Natural killer cell (primary cell): ENCODE measurements at regions not wholly inside any gene's neighbourhood (a gene's known extent, or its start where the extent isn't known, plus 50 kb on each side); places are given as distances from the start of the nearest gene placed in this dataset.

Source experiments
- ATAC-seq, 3 donors: fragments of 150-1000 bp in 2 of 3; fragments of 200-7000 bp in 1 of 3; cut with Tn5 transposase; 1 replicate in 1 of 3; 2 replicates in 2 of 3; pipeline ENCODE4 v1.10.0; 2021; ENCODE audit warnings: mild to moderate bottlenecking in 2 of 3, moderate library complexity in 2 of 3
- DNase-seq, 2 donors: peaks; one replicate each; pipeline versions ENCODE4 v3.0.0 to v3.0.0-alpha.2; 2013 to 2021; ENCODE audit warnings: mixed read lengths in 1 of 2
- H3K27ac ChIP-seq: one replicate; pipeline ENCODE4 v1.5.1; 2013; ENCODE audit warnings: mild to moderate bottlenecking, low read length
- H3K27me3 ChIP-seq: one replicate; pipeline ENCODE4 v1.6.1; 2013; ENCODE audit warnings: low read length; ENCODE audit not compliant: control insufficient read depth, insufficient read depth
- H3K36me3 ChIP-seq: one replicate; pipeline ENCODE4 v1.6.1; 2013; ENCODE audit warnings: low read length; ENCODE audit not compliant: control insufficient read depth, insufficient read depth
- H3K4me1 ChIP-seq: one replicate; pipeline ENCODE4 v1.6.1; 2013; ENCODE audit warnings: low read length; ENCODE audit not compliant: control insufficient read depth, insufficient read depth
- H3K4me3 ChIP-seq: one replicate; pipeline ENCODE4 v1.5.1; 2013; ENCODE audit warnings: low read length
- H3K9me3 ChIP-seq: one replicate; pipeline ENCODE4 v1.6.1; 2013; ENCODE audit warnings: low read length; ENCODE audit not compliant: control insufficient read depth, insufficient read depth
- H3K27ac Mint-ChIP-seq, 2 donors: one replicate each; pipeline ENCODE4 v1.8.0; 2022; ENCODE audit warnings: mild to moderate bottlenecking in 2 of 2, mixed read lengths in 2 of 2, moderate library complexity in 1 of 2
- H3K27me3 Mint-ChIP-seq, 2 donors: one replicate each; pipeline ENCODE4 v1.8.0; 2022; ENCODE audit warnings: low read depth in 2 of 2, mixed read lengths in 2 of 2
- H3K36me3 Mint-ChIP-seq: one replicate; pipeline ENCODE4 v1.8.0; 2022; ENCODE audit warnings: mixed read lengths
- H3K4me1 Mint-ChIP-seq, 2 donors: one replicate each; pipeline ENCODE4 v1.8.0; 2022; ENCODE audit warnings: mixed read lengths in 2 of 2
- H3K4me3 Mint-ChIP-seq: one replicate; pipeline ENCODE4 v1.8.0; 2022; ENCODE audit warnings: mild to moderate bottlenecking, moderate library complexity, mixed read lengths
- H3K9me3 Mint-ChIP-seq, 2 donors: one replicate each; pipeline ENCODE4 v1.8.0; 2022; ENCODE audit warnings: mixed read lengths in 2 of 2
- WGBS: methylation state at CpG from one replicate; pipeline ENCODE4 v1.1.7; 2013; ENCODE audit warnings: missing lambda C conversion rate; ENCODE audit not compliant: insufficient coverage; 5-methylcytosine and 5-hydroxymethylcytosine counted together
- intact Hi-C: fragments of 100-400 bp; cut with micrococcal nuclease; formaldehyde crosslinking; loops from one replicate; pipeline ENCODE4 v1.14.2; 2022
- TF ChIP-seq, protein P1 (sequence below): fragments of 200-600 bp; IDR thresholded peaks from one replicate; pipeline ENCODE4 v1.8.0; 2022; ENCODE audit warnings: antibody characterized with exemption

DNA sequence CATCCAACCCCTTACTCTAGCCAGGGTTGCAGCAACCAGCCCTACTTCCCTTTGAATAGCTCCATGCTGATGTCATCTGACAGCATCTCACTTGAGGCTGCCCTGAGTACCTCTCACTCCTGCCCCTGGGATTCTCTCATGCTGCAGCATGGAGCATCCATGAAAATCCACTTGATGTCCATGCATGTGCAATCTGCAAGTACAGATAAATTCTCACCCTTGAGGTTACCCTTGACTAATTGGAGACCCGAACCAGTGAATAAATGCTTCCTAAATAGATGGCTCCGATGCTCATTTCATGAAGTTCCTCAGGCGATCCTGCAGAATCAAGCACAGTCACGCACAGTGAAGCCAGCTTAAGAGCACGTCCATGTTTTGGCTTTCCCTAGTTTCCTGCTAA, 298.3 kb downstream of the RBM43 start:
- intact Hi-C loops: no loop called here

DNA sequence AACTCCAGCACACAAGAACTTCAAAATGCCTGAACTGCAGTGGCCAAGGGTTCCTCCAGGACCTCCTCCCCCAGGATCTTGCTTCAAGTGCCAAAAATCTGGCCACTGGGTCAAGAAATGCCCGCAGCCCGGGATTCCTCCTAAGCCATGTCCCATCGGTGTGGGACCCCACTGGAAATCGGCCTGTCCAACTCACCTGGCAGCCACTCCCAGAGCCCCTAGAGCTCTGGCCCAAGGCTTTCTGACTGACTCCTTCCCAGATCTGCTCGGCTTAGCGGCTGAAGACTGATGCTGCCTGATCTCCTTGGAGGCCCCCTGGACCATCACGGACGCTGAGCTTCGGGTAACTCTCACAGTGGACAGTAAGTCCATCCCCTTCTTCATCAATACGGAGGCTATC, 306.4 kb downstream of the RBM43 start:
- Mint-ChIP-seq H3K36me3 (no peaks in the 10 kb centered on the region), H3K4me3 (no peak overlapping the region), H3K4me1 (no peaks in the 10 kb centered on the region), H3K27ac (no peak overlapping the region), H3K9me3 (peaks cover 10 to 15% of the 10 kb centered on the region in 2 donors), H3K27me3 (no peaks in the 10 kb centered on the region)
- Histone ChIP-seq H3K4me3 (no peak overlapping the region), H3K27ac (no peak overlapping the region), H3K9me3 (peaks cover 2% of the 10 kb centered on the region), H3K27me3 (no peaks in the 10 kb centered on the region), H3K4me1 (no peaks in the 10 kb centered on the region), H3K36me3 (no peaks in the 10 kb centered on the region)
- WGBS: 91% methylated on average over 10 of the region's 10 CpGs
- intact Hi-C loops: no loop called here
- no peak for DNase-seq
- ATAC-seq: no peak
- TF ChIP-seq, protein P1, sequence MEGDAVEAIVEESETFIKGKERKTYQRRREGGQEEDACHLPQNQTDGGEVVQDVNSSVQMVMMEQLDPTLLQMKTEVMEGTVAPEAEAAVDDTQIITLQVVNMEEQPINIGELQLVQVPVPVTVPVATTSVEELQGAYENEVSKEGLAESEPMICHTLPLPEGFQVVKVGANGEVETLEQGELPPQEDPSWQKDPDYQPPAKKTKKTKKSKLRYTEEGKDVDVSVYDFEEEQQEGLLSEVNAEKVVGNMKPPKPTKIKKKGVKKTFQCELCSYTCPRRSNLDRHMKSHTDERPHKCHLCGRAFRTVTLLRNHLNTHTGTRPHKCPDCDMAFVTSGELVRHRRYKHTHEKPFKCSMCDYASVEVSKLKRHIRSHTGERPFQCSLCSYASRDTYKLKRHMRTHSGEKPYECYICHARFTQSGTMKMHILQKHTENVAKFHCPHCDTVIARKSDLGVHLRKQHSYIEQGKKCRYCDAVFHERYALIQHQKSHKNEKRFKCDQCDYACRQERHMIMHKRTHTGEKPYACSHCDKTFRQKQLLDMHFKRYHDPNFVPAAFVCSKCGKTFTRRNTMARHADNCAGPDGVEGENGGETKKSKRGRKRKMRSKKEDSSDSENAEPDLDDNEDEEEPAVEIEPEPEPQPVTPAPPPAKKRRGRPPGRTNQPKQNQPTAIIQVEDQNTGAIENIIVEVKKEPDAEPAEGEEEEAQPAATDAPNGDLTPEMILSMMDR: no peak

More for the DNA sequence above, 298.3 kb downstream of the RBM43 start:
- Histone ChIP-seq H3K4me3 (no peak overlapping the region), H3K27me3 (no peaks in the 10 kb centered on the region), H3K27ac (no peak overlapping the region), H3K9me3 (no peaks in the 10 kb centered on the region), H3K36me3 (no peaks in the 10 kb centered on the region), H3K4me1 (no peaks in the 10 kb centered on the region)
- ATAC-seq (no peak), DNase-seq (no peak)
- H3K27me3 Mint-ChIP-seq: no peaks in the 10 kb centered on the region
- no peaks in the 10 kb centered on the region for H3K4me1 Mint-ChIP-seq
- TF ChIP-seq, protein P1: no peak
- WGBS: 73% methylated on average over 5 of the region's 5 CpGs
- no peaks in the 10 kb centered on the region for H3K36me3 Mint-ChIP-seq
- peaks cover 0 to 2% of the 10 kb centered on the region in 2 donors for H3K9me3 Mint-ChIP-seq
- no peak overlapping the region for H3K4me3 Mint-ChIP-seq
- no peak overlapping the region for H3K27ac Mint-ChIP-seq

DNA sequence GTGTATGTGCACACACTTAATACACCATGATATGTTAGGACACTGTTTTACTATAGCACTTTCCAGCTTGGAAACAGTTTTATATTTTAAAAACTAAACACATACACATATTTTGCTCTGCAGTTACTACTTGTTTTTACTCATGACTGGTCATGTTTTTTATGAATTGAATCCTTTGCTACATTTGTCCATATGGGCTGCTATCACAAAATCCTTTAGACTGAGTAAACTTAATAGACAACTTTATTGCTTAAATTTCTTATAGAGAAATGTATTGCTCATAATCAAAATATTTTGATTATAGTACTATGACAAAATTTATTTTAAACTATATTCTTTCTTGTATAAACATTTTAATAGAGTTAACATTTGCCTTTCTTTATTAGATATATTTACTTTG, 314.8 kb downstream of the RBM43 start:
- H3K4me3 ChIP-seq: no peak overlapping the region
- intact Hi-C loops: no loop called here
- peaks cover 3% of the 10 kb centered on the region for H3K9me3 ChIP-seq
- peaks cover 4 to 5% of the 10 kb centered on the region in 2 donors for H3K9me3 Mint-ChIP-seq
- H3K36me3 ChIP-seq: no peaks in the 10 kb centered on the region
- no peak overlapping the region for H3K27ac Mint-ChIP-seq
- no peak overlapping the region for H3K27ac ChIP-seq
- ATAC-seq (no peak), DNase-seq (no peak)
- H3K36me3 Mint-ChIP-seq: no peaks in the 10 kb centered on the region
- no peaks in the 10 kb centered on the region for H3K4me1 ChIP-seq
- H3K27me3 ChIP-seq: no peaks in the 10 kb centered on the region
- TF ChIP-seq, protein P1: no peak
- no peaks in the 10 kb centered on the region for H3K27me3 Mint-ChIP-seq
- no peak overlapping the region for H3K4me3 Mint-ChIP-seq
- no peaks in the 10 kb centered on the region for H3K4me1 Mint-ChIP-seq

DNA sequence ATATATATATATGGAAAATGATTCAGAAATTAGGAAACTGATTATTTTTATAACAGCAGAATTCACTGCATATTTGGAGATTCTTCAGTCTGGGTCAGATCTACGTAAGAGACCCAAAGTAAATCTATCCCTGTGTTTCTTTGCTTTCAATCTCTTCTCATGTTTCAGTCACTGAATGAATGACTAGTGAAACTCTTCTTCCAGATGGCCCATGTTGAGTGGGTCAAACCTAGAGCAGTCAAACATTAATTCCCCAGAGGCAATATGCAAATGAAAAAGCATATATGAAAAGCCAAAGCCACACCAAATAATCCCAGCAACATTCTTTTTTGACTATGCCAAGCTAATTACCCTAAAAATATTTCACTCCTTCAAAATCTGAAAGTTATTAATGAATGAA, 317.3 kb downstream of the RBM43 start:
- no peaks in the 10 kb centered on the region for H3K4me1 ChIP-seq
- ATAC-seq (no peak), DNase-seq (no peak)
- no peak overlapping the region for H3K27ac Mint-ChIP-seq
- no peaks in the 10 kb centered on the region for H3K27me3 ChIP-seq
- H3K36me3 Mint-ChIP-seq: no peaks in the 10 kb centered on the region
- H3K4me3 ChIP-seq: no peak overlapping the region
- intact Hi-C loops: no loop called here
- no peaks in the 10 kb centered on the region for H3K36me3 ChIP-seq
- H3K9me3 ChIP-seq: no peaks in the 10 kb centered on the region
- TF ChIP-seq, protein P1: no peak
- WGBS: 100% methylated on average over 1 of the region's 1 CpG
- H3K27ac ChIP-seq: no peak overlapping the region
- H3K4me1 Mint-ChIP-seq: no peaks in the 10 kb centered on the region
- H3K4me3 Mint-ChIP-seq: no peak overlapping the region
- no peaks in the 10 kb centered on the region for H3K27me3 Mint-ChIP-seq
- peaks cover 6 to 7% of the 10 kb centered on the region in 2 donors for H3K9me3 Mint-ChIP-seq
